GM12878 (cell line): ENCODE measurements at regions not wholly inside any gene's neighbourhood (a gene's known extent, or its start where the extent isn't known, plus 50 kb on each side); places are given as distances from the start of the nearest gene placed in this dataset.

Experiments used
- ATAC-seq: fragments of 200-7000 bp; cut with Tn5 transposase; 3 replicates; pipeline ENCODE4 v1.9.1; 2020; ENCODE audit warnings: mild to moderate bottlenecking, moderate library complexity
- BruUV-seq: library from RNA; stranded (reverse); fragments of 400-500 nt; replicated peaks from 2 replicates; lab custom pipeline; 2021; lab: Mats Ljungman, UMichigan
- CTCF ChIA-PET: fragments of 300-600 bp; sonication (Branson Sonifier 250); formaldehyde crosslinking; extraction: SDS; loops from one replicate; lab custom pipeline; 2021; ENCODE audit warnings: inconsistent platforms; lab: Yijun Ruan, JAX
- POLR2A ChIA-PET: fragments of 350-600 bp; formaldehyde crosslinking; extraction: SDS; loops from one replicate; lab custom pipeline; 2021; ENCODE audit warnings: inconsistent platforms; lab: Charles Lee
- RAD21 ChIA-PET: fragments of 300-600 bp; sonication (Branson Sonifier 250); formaldehyde crosslinking; loops from one replicate; lab custom pipeline; 2023; ENCODE audit warnings: antibody characterized with exemption; ENCODE audit not compliant: unreplicated experiment; lab: Charles Lee
- SMC1A ChIA-PET: fragments of 300-600 bp; sonication (Branson Sonifier 250); formaldehyde crosslinking; loops from one replicate; lab custom pipeline; 2023; ENCODE audit not compliant: unreplicated experiment, uncharacterized antibody; lab: Charles Lee
- DNase-seq: peaks from one replicate; pipeline ENCODE4 v3.0.0-alpha.2; 2011; ENCODE audit warnings: low read depth, low spot score
- FAIRE-seq: peaks from 3 replicates; lab custom pipeline; 2011; peaks lifted over from hg19 to GRCh38; lab: Jason Lieb, UNC
- H2AFZ ChIP-seq: 2 replicates; pipeline ENCODE4 v1.6.0; 2011; ENCODE audit warnings: low read depth, low read length, control low read depth; ENCODE audit not compliant: control insufficient read depth
- H3K27ac ChIP-seq: 2 replicates; pipeline ENCODE4 v1.5.1; 2011; ENCODE audit warnings: control low read depth; ENCODE audit not compliant: control insufficient read depth, insufficient read depth
- H3K27me3 ChIP-seq, 2 experiments: replicated peaks in 1 of 2; 2 replicates each; pipeline versions ENCODE4 v1.6.0 to v1.6.1; 2011; ENCODE audit warnings: low read length in 1 of 2; ENCODE audit not compliant: control insufficient read depth in 2 of 2, insufficient read depth in 2 of 2
- H3K36me3 ChIP-seq, 2 experiments: 2 replicates each; pipeline ENCODE4 v1.5.1; 2011; ENCODE audit warnings: low read length in 1 of 2; ENCODE audit not compliant: control insufficient read depth in 2 of 2, insufficient read depth in 2 of 2
- H3K4me1 ChIP-seq: 2 replicates; pipeline ENCODE4 v1.6.1; 2011; ENCODE audit warnings: mild to moderate bottlenecking, low read length, moderate library complexity, mixed read lengths; ENCODE audit not compliant: control insufficient read depth, insufficient read depth
- H3K4me2 ChIP-seq: 2 replicates; pipeline ENCODE4 v1.6.0; 2011; ENCODE audit warnings: control low read depth; ENCODE audit not compliant: control insufficient read depth, insufficient read depth
- H3K4me3 ChIP-seq: fragments of 200-600 bp; sonication (generic); 2 replicates; pipeline ENCODE4 v1.5.1; 2016
- H3K79me2 ChIP-seq: 2 replicates; pipeline ENCODE4 v1.6.0; 2011; ENCODE audit warnings: low read length; ENCODE audit not compliant: control insufficient read depth, insufficient read depth
- H3K9ac ChIP-seq: 2 replicates; pipeline ENCODE4 v1.8.0; 2011; ENCODE audit warnings: low read length, control low read depth, mixed read lengths; ENCODE audit not compliant: control insufficient read depth, insufficient read depth
- H3K9me3 ChIP-seq: replicated peaks from 3 replicates; pipeline ENCODE4 v1.5.1; 2011; ENCODE audit warnings: mild to moderate bottlenecking, low read length; ENCODE audit not compliant: control insufficient read depth, insufficient read depth
- H4K20me1 ChIP-seq: 2 replicates; pipeline ENCODE4 v1.6.0; 2011; ENCODE audit not compliant: control insufficient read depth, insufficient read depth
- FOXK2 ChIP-seq: fragments of 450-650 bp; IDR thresholded peaks from 2 replicates; pipeline ENCODE4 v1.6.1; 2017; ENCODE audit warnings: mild to moderate bottlenecking, moderate library complexity
- HDGF ChIP-seq: fragments of 450-650 bp; IDR thresholded peaks from 2 replicates; pipeline ENCODE4 v1.6.1; 2016; ENCODE audit warnings: antibody characterized with exemption
- KDM1A ChIP-seq: fragments of 200-600 bp; sonication (generic); IDR thresholded peaks from 2 replicates; pipeline ENCODE4 v1.6.1; 2016; ENCODE audit warnings: borderline replicate concordance
- MXI1 ChIP-seq: fragments of 150-350 bp; IDR thresholded peaks from 2 replicates; pipeline ENCODE4 v1.6.1; 2011; ENCODE audit warnings: low read depth, mild to moderate bottlenecking, inconsistent platforms, low read length, improper control_type of control experiment
- NR2C1 ChIP-seq: fragments of 450-650 bp; IDR thresholded peaks from 2 replicates; pipeline ENCODE4 v1.6.1; 2017; ENCODE audit warnings: antibody characterized with exemption, mild to moderate bottlenecking, moderate library complexity
- SPI1 ChIP-seq: IDR thresholded peaks from 2 replicates; pipeline ENCODE4 v1.6.1; 2011; ENCODE audit warnings: low read depth, mild to moderate bottlenecking, low read length, moderate library complexity, borderline replicate concordance; ENCODE audit not compliant: insufficient read depth
- ZNF687 ChIP-seq: fragments of 450-650 bp; IDR thresholded peaks from 2 replicates; pipeline ENCODE4 v1.6.1; 2017; ENCODE audit warnings: mild to moderate bottlenecking, moderate library complexity
- WGBS: methylation state at CpG from one replicate; pipeline ENCODE4 v1.1.6; 2016; ENCODE audit warnings: low lambda C conversion rate; ENCODE audit not compliant: insufficient replicate concordance, insufficient coverage; ENCODE audit errors: missing lambda C conversion rate; 5-methylcytosine and 5-hydroxymethylcytosine counted together
- in situ Hi-C: fragments of 300-500 bp; cut with MboI; formaldehyde crosslinking; loops from 9 replicates; pipeline ENCODE4 v1.14.3; 2018; ENCODE audit warnings: mixed read lengths
- intact Hi-C: fragments of 100-400 bp; cut with micrococcal nuclease; formaldehyde crosslinking; loops from one replicate; pipeline ENCODE4 v1.14.2; 2022; ENCODE audit not compliant: unreplicated experiment
- TF ChIP-seq, protein P1 (sequence below): fragments of 450-650 bp; IDR thresholded peaks from 2 replicates; pipeline ENCODE4 v1.6.1; 2016; ENCODE audit warnings: mild to moderate bottlenecking
- TF ChIP-seq, protein P2 (sequence below): fragments of 450-650 bp; IDR thresholded peaks from 2 replicates; pipeline ENCODE4 v1.6.1; 2017; ENCODE audit warnings: antibody characterized with exemption, mild to moderate bottlenecking, moderate library complexity
- TF ChIP-seq, protein P3 (sequence below): fragments of 450-650 bp; IDR thresholded peaks from 2 replicates; pipeline ENCODE4 v1.6.1; 2018; ENCODE audit warnings: mild to moderate bottlenecking, low read depth, moderate library complexity; ENCODE audit not compliant: partially characterized antibody

- intact Hi-C loops (no loop called here), in situ Hi-C loops (no loop called here)
- Histone ChIP-seq H3K9me3 (no peaks in the 10 kb centered on the region), H3K9ac (no peak overlapping the region), H3K4me3 (no peak overlapping the region), H4K20me1 (no peaks in the 10 kb centered on the region), H3K79me2 (no peaks in the 10 kb centered on the region), H3K4me2 (no peak overlapping the region), H2AFZ (no peak overlapping the region), H3K27ac (no peak overlapping the region), H3K36me3 (no peaks in the 10 kb centered on the region), H3K4me1 (no peaks in the 10 kb centered on the region), H3K27me3 (peaks cover 0 to 3% of the 10 kb centered on the region in 2 experiments; a peak in 1 of 4 replicates)
- POLR2A ChIA-PET: no interaction called here
- RAD21 ChIA-PET: no interaction called here
- TF ChIP-seq FOXK2: no peak
- TF ChIP-seq, protein P1, sequence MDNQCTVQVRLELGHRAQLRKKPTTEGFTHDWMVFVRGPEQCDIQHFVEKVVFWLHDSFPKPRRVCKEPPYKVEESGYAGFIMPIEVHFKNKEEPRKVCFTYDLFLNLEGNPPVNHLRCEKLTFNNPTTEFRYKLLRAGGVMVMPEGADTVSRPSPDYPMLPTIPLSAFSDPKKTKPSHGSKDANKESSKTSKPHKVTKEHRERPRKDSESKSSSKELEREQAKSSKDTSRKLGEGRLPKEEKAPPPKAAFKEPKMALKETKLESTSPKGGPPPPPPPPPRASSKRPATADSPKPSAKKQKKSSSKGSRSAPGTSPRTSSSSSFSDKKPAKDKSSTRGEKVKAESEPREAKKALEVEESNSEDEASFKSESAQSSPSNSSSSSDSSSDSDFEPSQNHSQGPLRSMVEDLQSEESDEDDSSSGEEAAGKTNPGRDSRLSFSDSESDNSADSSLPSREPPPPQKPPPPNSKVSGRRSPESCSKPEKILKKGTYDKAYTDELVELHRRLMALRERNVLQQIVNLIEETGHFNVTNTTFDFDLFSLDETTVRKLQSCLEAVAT: no peak
- no peak for TF ChIP-seq ZNF687
- TF ChIP-seq SPI1: no peak
- TF ChIP-seq MXI1: no peak
- TF ChIP-seq NR2C1: no peak
- TF ChIP-seq, protein P2, sequence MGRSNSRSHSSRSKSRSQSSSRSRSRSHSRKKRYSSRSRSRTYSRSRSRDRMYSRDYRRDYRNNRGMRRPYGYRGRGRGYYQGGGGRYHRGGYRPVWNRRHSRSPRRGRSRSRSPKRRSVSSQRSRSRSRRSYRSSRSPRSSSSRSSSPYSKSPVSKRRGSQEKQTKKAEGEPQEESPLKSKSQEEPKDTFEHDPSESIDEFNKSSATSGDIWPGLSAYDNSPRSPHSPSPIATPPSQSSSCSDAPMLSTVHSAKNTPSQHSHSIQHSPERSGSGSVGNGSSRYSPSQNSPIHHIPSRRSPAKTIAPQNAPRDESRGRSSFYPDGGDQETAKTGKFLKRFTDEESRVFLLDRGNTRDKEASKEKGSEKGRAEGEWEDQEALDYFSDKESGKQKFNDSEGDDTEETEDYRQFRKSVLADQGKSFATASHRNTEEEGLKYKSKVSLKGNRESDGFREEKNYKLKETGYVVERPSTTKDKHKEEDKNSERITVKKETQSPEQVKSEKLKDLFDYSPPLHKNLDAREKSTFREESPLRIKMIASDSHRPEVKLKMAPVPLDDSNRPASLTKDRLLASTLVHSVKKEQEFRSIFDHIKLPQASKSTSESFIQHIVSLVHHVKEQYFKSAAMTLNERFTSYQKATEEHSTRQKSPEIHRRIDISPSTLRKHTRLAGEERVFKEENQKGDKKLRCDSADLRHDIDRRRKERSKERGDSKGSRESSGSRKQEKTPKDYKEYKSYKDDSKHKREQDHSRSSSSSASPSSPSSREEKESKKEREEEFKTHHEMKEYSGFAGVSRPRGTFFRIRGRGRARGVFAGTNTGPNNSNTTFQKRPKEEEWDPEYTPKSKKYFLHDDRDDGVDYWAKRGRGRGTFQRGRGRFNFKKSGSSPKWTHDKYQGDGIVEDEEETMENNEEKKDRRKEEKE: no peak
- TF ChIP-seq HDGF: no peak
- TF ChIP-seq, protein P3, sequence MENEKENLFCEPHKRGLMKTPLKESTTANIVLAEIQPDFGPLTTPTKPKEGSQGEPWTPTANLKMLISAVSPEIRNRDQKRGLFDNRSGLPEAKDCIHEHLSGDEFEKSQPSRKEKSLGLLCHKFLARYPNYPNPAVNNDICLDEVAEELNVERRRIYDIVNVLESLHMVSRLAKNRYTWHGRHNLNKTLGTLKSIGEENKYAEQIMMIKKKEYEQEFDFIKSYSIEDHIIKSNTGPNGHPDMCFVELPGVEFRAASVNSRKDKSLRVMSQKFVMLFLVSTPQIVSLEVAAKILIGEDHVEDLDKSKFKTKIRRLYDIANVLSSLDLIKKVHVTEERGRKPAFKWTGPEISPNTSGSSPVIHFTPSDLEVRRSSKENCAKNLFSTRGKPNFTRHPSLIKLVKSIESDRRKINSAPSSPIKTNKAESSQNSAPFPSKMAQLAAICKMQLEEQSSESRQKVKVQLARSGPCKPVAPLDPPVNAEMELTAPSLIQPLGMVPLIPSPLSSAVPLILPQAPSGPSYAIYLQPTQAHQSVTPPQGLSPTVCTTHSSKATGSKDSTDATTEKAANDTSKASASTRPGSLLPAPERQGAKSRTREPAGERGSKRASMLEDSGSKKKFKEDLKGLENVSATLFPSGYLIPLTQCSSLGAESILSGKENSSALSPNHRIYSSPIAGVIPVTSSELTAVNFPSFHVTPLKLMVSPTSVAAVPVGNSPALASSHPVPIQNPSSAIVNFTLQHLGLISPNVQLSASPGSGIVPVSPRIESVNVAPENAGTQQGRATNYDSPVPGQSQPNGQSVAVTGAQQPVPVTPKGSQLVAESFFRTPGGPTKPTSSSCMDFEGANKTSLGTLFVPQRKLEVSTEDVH: no peak
- TF ChIP-seq KDM1A: no peak
- SMC1A ChIA-PET: no interaction called here
- FAIRE-seq: no peak
- BruUV-seq: no TSS peak
- CTCF ChIA-PET: no interaction called here
- no peak for DNase-seq
- ATAC-seq: no peak
- 31% methylated on average over 5 of the region's 5 CpGs for WGBS
Measured at GRCh38 chr5:141789330-141789729, 88.9 kb downstream of the PCDH1 start.
